GM21825 (cell line): ENCODE measurements at regions not wholly inside any gene's neighbourhood (a gene's known extent, or its start where the extent isn't known, plus 50 kb on each side); places are given as distances from the start of the nearest gene placed in this dataset.

ENCODE experiments used
- ATAC-seq: cut with Tn5 transposase; IDR thresholded peaks from one replicate; pipeline ENCODE4 v1.9.1; 2021; ENCODE audit warnings: mild to moderate bottlenecking, moderate library complexity; ENCODE audit not compliant: unreplicated experiment

DNA sequence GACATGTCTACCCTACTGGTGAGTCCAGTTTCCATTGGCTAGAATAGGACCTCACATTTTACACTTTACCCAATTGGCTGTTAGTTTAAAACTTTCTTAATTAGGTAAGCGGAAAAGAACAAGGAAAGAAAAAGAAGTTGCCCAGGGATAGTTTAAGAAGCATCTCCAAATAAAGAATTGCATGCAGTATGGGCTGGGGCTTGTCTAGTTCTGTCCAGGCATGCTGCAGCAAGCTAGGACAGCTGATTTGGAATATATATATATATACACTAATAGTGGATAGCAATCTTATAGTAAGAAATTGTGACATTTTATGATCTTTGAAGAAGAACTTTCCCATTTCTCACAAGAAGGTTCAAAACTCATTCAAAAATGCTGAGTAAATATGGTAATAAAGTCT is 90.0 kb upstream of the ERBB4 start:
- no peak for ATAC-seq

DNA sequence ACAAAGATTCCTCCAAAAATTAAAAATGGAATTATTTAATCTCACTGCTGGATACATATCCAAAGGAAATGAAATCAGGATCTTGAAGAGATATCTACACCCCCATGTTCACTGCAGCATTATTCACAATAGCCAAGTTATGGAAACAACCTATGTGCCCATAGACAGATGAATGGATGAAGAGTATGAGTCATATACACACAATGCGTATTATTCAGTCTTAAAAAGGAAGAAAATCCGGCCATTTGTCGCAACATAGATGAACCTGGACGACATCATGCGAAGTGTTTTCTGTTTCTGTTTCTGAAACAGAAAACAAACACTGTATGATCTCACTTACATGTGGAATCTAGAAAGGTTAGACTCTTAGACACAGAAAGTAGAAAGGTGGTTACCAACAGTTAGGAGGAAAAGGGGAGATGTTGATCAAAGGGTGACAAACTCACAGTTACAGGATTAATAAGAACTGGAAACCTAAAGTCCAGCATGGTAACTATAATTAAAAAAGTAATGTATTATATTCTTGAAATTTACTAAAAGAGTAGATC is 87.8 kb upstream of the ERBB4 start:
- no peak for ATAC-seq

DNA sequence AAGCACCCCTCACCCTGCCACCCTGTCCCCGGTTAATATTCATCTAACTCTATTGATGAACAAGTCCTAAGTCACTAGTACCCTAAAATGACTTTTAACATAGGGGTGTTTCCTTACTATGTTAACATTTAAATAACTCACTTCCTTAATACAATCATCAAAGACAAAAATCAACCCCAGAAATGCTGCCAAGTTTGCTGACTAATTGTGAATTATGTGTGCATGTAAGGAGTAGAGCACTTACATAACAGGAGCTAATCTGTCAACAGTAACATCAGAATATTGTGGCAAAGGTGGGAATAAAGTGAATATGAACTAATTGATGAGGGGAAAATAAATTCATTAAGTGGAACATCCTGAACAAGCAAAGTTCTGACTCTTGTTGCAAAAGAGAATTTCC is 81.4 kb upstream of the ERBB4 start:
- ATAC-seq = no peak

DNA sequence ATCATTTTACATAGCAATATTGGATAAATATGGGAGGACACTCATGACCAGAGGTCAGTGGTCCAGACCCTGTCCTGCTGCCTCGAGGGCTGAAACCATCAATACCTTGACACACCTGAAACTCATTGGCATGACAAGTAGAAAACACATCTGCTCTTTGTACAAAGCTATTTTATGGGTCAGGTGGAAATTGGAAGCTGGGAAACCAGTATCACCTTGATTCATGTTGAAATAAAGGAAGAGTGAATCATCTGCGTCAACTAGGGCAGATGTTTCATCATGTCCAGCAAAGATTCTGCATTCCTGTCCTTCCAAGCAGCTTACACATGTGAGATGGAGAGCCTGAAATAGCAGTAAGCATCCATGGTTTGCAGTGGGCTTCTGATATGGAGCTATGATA is 80.0 kb upstream of the ERBB4 start:
- ATAC-seq = no peak

DNA sequence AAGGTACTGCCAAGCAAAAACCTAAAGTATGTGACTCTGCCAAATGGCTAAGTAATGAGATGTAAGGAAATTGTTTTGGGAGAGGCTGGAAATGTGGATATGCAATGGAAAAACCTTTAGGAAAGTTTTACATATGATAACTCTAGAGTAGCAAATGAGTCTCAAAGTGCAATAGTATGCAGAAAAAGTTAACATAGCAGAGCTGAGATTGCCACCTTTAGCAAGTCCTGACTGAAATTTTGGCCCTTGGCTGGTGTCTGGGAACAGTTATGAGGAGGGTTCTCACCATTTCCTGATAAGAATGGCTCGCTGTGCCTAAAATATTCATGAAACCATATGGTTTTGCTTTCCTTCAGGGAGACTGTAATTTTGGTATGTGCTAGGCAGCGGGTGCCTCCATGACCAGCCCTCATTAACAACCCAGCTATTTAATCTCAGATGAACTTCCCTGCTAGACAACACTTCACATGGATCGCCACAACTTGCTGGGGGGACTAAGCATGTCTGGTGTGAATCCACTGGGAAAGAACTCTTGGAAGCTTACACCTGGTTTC is 72.3 kb upstream of the ERBB4 start:
- no peak for ATAC-seq

DNA sequence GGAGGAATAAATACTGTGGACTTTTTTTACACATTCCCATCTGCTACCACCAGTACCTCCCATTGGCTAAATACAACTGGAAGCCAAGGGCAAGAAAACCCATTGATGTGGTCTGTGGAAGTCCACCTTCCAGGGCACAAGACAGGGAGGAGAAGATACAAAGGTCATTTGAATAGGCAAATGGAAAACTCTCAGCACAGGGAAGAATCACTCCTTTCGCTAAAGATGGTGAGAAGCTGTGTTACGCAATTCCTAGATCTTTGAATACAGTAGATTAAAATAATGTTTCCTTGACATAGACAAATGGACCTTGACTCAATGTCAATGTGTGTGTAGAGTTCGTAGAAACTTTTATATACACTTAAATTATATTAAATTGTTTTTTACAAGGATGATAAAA is 70.9 kb upstream of the ERBB4 start:
- ATAC-seq = no peak

DNA sequence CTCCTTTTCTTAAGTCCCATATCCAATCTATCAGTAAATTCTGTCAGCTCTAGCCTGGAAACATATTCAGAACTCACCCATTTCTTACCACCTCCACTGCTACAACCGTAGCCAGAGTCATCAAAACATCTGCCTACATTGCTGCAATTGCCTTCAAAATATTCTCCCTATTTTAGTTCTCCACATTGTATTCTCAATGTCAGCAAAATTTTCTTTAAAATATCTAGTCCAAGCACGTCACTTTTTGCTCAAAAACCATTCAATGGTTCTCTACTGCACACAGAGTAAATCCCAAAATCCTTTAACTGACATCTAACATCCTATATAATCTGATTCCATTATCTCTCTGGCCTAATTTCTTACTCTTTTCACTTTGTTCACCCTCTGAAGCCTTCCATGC is 68.5 kb upstream of the ERBB4 start:
- no peak for ATAC-seq

DNA sequence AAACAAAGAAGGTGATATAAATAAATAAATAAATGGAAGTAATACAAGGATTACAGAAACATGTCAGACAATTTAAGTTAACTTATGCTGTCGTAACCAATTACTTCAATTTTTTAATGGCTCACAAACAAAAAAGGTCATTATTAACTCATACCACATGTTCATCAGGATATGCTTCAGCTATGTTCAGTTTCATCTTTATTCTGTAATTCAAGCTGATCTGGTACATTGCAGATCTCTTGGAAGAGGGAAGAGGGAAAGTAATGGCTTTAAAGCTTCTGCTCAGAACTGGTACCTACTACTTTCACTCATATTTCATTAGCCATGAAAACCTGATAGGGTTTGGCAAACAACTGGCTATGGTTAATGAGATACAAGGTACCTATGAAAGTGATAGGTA is 67.6 kb upstream of the ERBB4 start:
- ATAC-seq = no peak

DNA sequence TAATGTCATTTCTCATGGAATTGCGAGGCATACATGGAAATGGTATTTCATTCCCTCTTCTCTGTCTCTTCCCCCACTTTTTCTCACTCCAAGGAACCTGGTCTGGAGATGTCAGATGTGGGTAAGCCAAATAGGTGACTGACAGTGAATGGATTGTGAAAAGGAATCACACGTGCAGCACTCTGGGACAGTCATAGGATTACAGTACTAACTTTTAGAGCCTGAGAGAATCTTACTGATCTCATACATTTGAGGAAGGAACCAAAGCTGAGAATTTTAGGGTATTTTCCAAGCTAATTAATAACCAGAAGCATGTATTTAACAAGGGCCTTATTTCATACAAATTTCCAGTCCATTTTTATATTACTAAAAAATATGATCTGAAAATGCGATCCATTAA is 58.1 kb upstream of the ERBB4 start:
- no peak for ATAC-seq

DNA sequence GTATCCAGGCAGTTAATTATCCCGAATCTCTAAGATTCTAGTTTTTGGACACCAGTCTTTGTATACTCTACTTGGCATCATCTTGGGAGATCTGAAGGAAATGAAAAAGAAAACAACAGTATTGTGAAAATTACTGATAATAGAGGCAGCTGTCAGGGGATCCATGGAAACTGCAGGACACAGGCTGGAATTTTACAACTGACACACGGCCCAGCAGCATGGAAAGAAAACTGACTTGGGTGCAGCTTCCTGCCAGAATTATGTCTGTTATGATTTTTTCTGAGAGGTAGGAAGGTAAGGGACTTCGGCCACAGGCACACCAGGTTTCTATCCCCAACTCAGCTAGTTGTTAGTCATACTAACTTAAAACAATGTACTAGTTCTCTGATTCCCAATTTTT is 57.7 kb upstream of the ERBB4 start:
- ATAC-seq = no peak

DNA sequence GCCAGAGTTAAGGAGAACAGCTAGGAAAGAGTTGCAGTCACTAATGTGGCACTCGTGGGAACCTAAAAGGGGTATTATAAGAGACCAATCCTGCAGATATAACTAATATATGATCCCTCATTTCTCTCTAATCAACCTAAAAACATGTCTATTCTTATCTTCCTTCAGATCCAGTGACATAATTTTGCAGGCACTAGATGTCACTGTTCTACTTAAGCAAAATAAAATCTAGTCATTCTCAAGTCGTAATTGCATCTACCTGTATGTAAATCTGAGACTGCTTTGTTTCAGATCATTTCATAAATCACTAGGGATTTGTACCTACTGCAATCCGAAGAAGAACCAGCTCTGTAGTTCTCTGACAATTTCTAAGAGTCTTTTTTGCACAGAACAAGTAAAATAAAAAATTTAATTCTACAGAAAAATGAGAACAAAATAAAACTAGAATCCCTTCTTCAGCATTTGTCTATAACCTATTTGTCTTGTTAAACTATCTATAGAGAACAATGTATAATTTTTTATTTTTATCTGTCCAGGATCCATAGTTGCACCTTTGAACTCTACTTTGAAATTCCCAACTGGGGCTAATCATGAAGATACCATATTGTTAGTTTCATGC is 56.5 kb upstream of the ERBB4 start:
- no peak for ATAC-seq

DNA sequence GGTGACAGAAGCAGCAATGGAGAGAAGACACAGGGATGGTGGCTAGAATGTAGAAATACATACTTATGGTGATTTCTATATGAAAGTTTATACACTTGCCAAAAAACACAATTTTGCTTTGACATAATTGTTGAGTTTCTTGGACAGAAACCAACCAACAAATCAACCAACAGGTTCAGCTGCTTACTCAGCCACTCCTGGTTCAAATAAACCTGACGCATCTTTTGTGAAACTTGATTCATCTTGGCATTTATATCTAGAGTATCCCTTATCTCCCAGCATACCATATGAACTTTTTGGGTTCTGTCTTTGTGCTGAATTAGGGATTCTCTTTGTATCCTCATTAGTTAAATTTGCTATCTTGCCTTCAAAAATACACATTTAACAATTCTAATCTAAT is 54.1 kb upstream of the ERBB4 start:
- no peak for ATAC-seq
